ENCODE measurements at regions not wholly inside any gene's neighbourhood (a gene's known extent, or its start where the extent isn't known, plus 50 kb on each side); places are given as distances from the start of the nearest gene placed in this dataset.

GRCh38 chr16:55041540-55042234, 111.0 kb downstream of the IRX5 start:
- no peak overlapping the region for H3K27ac ChIP-seq (ENCODE audit: low read depth, low read length)
- H3K36me3 ChIP-seq (ENCODE audit: control insufficient read depth, insufficient read depth, low read length): no peaks in the 10 kb centered on the region

DNA sequence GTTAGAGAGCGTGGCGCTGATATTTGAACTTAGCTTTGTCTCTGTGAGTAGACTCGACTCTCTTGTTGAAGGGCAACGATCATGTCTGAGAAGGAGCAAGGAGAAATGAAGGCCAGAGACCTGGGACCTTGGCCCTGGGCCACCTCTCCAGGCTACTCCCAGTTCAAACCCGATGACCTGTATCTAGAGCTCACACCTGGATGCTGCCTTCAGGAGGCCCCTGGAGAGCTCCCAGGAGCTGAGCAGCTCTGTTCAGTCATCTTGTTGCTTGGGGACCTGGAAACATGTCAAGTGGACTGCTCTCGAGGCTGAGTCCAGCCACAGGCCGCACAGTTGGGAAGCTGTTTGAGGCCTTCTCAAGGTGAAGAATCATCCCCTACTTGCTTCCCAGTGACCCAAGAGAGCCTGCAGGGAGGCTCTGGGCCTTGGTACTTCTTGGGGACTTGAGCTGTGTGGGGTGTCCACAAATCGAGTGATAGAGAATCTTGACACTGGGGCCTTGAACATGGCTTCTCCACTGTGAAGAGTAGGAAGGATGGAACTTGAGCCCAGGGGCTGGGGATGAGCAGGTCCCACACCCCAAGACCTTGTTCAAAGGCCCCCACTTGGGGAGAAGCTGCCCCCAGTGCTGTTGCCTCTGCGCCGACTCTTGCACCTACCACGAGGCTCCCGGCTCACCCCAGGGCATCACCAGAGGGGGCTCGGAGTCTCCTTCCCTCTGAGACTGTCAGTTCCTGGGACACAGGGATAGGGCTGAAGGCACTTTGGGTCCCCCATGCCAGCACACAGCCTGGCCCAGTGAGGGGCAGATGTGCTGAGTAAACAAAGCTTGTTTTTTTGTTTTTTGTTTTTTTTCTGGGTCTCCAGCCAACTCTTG, 112.1 kb downstream of the IRX5 start:
- H3K36me3 ChIP-seq (ENCODE audit: control insufficient read depth, insufficient read depth, low read length): no peaks in the 10 kb centered on the region
- H3K9ac ChIP-seq (ENCODE audit: low read length): no peak overlapping the region
- no peak overlapping the region for H3K27ac ChIP-seq (ENCODE audit: low read depth, low read length)
- no peaks in the 10 kb centered on the region for H3K9me3 ChIP-seq (ENCODE audit: control insufficient read depth, insufficient read depth, low read depth, low read length)
- no peak overlapping the region for H3K4me3 ChIP-seq (ENCODE audit: low read depth, low read length)
- no peaks in the 10 kb centered on the region for H3K27me3 ChIP-seq (ENCODE audit: control insufficient read depth, insufficient read depth, low read length)
- H3K4me1 ChIP-seq (ENCODE audit: control insufficient read depth, insufficient read depth, low read length): no peaks in the 10 kb centered on the region

More at GRCh38 chr16:55041540-55042234, 111.0 kb downstream of the IRX5 start:
- H3K4me3 ChIP-seq (ENCODE audit: low read depth, low read length): no peak overlapping the region
- no peak overlapping the region for H3K9ac ChIP-seq (ENCODE audit: low read length)
- H3K27me3 ChIP-seq (ENCODE audit: control insufficient read depth, insufficient read depth, low read length): no peaks in the 10 kb centered on the region
- H3K9me3 ChIP-seq (ENCODE audit: control insufficient read depth, insufficient read depth, low read depth, low read length): no peaks in the 10 kb centered on the region
- no peaks in the 10 kb centered on the region for H3K4me1 ChIP-seq (ENCODE audit: control insufficient read depth, insufficient read depth, low read length)

GRCh38 chr16:55043499-55043898, 112.8 kb downstream of the IRX5 start:
- Histone ChIP-seq H3K27ac (ENCODE audit: low read depth, low read length) (no peak overlapping the region), H3K27me3 (ENCODE audit: control insufficient read depth, insufficient read depth, low read length) (no peaks in the 10 kb centered on the region), H3K36me3 (ENCODE audit: control insufficient read depth, insufficient read depth, low read length) (no peaks in the 10 kb centered on the region), H3K4me3 (ENCODE audit: low read depth, low read length) (no peak overlapping the region), H3K9me3 (ENCODE audit: control insufficient read depth, insufficient read depth, low read depth, low read length) (no peaks in the 10 kb centered on the region), H3K4me1 (ENCODE audit: control insufficient read depth, insufficient read depth, low read length) (no peaks in the 10 kb centered on the region), H3K9ac (ENCODE audit: low read length) (no peak overlapping the region)

DNA sequence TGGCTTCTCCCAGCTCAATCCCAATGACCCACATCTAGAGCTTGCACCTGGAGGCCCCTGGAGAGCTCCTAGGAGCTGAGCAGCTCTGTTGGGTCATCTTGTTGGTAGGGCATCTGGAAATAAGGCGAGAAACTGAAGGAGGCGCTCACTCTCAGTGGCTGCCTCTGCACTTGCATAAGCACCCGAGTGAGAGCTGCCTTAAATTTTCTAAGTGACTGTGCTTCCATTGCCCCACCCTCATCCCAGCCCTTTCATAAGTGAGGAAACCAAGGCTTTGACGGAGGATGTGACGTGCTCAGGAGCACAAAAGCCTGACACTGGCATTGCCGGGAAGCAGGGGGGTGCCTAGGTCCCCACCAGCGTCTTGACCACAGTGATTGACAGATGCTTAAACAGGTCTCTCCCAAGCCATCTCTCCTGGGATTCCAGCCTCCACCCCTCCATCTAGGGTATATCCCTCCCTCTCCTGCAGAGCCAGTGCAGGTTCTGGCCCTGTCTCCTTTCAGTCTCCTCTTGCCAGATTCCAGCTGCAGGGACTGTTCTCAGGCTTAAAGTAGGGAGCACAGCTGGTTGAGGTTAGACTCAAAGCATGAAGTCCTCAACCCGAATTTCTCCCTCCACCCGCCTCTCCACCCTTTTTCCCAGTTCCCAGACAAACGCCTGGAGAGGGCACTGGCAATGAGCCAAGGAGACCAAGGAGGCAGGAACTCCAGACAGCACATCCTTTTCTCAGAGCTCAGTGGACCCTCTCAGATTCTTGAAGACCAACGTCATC, 113.7 kb downstream of the IRX5 start:
- Histone ChIP-seq H3K27ac (ENCODE audit: low read depth, low read length) (no peak overlapping the region), H3K9ac (ENCODE audit: low read length) (no peak overlapping the region), H3K27me3 (ENCODE audit: control insufficient read depth, insufficient read depth, low read length) (no peaks in the 10 kb centered on the region), H3K36me3 (ENCODE audit: control insufficient read depth, insufficient read depth, low read length) (no peaks in the 10 kb centered on the region), H3K4me1 (ENCODE audit: control insufficient read depth, insufficient read depth, low read length) (no peaks in the 10 kb centered on the region), H3K4me3 (ENCODE audit: low read depth, low read length) (no peak overlapping the region), H3K9me3 (ENCODE audit: control insufficient read depth, insufficient read depth, low read depth, low read length) (no peaks in the 10 kb centered on the region)

DNA sequence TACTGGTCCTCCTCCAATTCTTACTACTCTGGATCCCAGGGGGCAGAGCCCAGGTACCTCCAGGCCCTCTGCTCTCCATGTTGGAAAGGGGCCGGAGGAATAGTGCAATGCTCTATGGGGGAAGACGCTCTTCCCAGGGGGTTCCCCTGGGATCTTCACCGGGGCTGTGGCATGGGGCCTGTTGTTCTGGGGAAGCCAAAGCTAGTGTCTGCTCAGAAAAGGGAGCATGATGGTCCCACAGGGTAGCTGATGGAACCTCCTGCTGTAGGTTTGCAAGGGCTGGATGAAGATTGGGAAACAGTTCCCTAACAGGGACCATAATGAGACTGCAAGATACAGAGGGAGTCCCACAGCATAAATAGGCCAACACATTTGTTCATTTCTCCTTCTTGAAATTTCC, 114.7 kb downstream of the IRX5 start:
- H3K36me3 ChIP-seq (ENCODE audit: control insufficient read depth, insufficient read depth, low read length): no peaks in the 10 kb centered on the region
- no peaks in the 10 kb centered on the region for H3K4me1 ChIP-seq (ENCODE audit: control insufficient read depth, insufficient read depth, low read length)
- H3K4me3 ChIP-seq (ENCODE audit: low read depth, low read length): no peak overlapping the region
- no peaks in the 10 kb centered on the region for H3K9me3 ChIP-seq (ENCODE audit: control insufficient read depth, insufficient read depth, low read depth, low read length)
- no peak overlapping the region for H3K9ac ChIP-seq (ENCODE audit: low read length)
- H3K27me3 ChIP-seq (ENCODE audit: control insufficient read depth, insufficient read depth, low read length): no peaks in the 10 kb centered on the region
- no peak overlapping the region for H3K27ac ChIP-seq (ENCODE audit: low read depth, low read length)

DNA sequence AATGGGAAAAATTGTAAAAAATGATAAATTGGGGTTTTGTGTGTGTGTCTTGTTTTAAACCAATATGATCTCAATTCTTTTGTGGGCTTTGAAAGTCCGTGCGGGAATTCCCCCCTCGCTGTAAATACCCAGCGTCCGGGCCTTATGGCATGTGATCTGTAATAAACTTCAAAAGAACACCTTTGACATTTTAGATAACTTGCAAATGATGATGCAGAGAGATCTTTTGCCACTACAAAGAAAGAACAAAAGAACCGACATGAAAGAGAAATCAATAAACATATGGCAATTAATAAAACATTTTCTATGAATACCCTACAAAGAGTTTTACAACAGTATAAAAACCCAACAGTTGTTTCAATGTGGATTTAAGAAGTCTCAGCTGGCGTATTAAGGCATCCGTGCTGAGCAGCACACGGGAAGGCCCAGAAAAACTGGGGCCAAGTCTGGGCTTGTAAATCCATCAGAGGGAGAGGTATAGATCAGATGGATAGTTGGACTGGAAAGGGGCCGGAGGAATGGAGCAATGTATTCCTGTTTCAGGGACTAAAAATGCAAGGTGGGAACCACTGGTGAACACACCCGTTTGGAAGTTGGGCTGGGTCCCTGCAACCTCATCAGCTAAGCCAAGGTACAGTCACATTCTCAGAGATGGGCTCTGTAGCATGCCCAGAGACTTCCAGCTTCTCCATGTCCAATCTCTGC, 115.2 kb downstream of the IRX5 start:
- Histone ChIP-seq H3K4me3 (ENCODE audit: low read depth, low read length) (no peak overlapping the region), H3K4me1 (ENCODE audit: control insufficient read depth, insufficient read depth, low read length) (no peaks in the 10 kb centered on the region), H3K27me3 (ENCODE audit: control insufficient read depth, insufficient read depth, low read length) (no peaks in the 10 kb centered on the region), H3K36me3 (ENCODE audit: control insufficient read depth, insufficient read depth, low read length) (no peaks in the 10 kb centered on the region), H3K9ac (ENCODE audit: low read length) (no peak overlapping the region), H3K27ac (ENCODE audit: low read depth, low read length) (no peak overlapping the region), H3K9me3 (ENCODE audit: control insufficient read depth, insufficient read depth, low read depth, low read length) (no peaks in the 10 kb centered on the region)

DNA sequence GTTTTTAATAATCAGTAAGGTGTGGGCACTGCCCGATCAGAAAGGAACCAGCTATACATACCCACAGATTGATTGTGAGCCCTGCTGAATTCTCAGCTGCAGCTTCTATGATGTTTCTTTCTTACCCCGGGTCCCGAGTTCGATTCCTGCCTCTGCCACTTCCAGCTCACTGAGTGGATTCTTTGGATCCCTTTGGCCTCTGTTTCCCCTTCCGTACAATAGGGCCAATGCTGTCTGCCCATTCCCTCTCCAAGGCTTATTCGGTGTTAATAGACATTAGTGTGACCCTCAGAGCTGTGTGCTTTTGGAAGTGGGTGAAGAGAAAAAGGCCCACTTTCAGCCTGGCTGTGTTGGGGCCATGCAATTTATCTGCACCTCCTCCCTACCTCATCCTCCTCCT, 115.8 kb downstream of the IRX5 start:
- H3K36me3 ChIP-seq (ENCODE audit: control insufficient read depth, insufficient read depth, low read length): no peaks in the 10 kb centered on the region
- H3K9me3 ChIP-seq (ENCODE audit: control insufficient read depth, insufficient read depth, low read depth, low read length): no peaks in the 10 kb centered on the region
- no peaks in the 10 kb centered on the region for H3K27me3 ChIP-seq (ENCODE audit: control insufficient read depth, insufficient read depth, low read length)
- no peak overlapping the region for H3K9ac ChIP-seq (ENCODE audit: low read length)
- H3K4me3 ChIP-seq (ENCODE audit: low read depth, low read length): no peak overlapping the region
- no peaks in the 10 kb centered on the region for H3K4me1 ChIP-seq (ENCODE audit: control insufficient read depth, insufficient read depth, low read length)
- no peak overlapping the region for H3K27ac ChIP-seq (ENCODE audit: low read depth, low read length)

GRCh38 chr16:55046916-55047315, 116.3 kb downstream of the IRX5 start:
- Histone ChIP-seq H3K27me3 (ENCODE audit: control insufficient read depth, insufficient read depth, low read length) (no peaks in the 10 kb centered on the region), H3K27ac (ENCODE audit: low read depth, low read length) (no peak overlapping the region), H3K4me3 (ENCODE audit: low read depth, low read length) (no peak overlapping the region), H3K36me3 (ENCODE audit: control insufficient read depth, insufficient read depth, low read length) (no peaks in the 10 kb centered on the region), H3K9ac (ENCODE audit: low read length) (no peak overlapping the region), H3K9me3 (ENCODE audit: control insufficient read depth, insufficient read depth, low read depth, low read length) (no peaks in the 10 kb centered on the region), H3K4me1 (ENCODE audit: control insufficient read depth, insufficient read depth, low read length) (no peaks in the 10 kb centered on the region)

- Histone ChIP-seq H3K4me3 (ENCODE audit: low read depth, low read length) (no peak overlapping the region), H3K27me3 (ENCODE audit: control insufficient read depth, insufficient read depth, low read length) (no peaks in the 10 kb centered on the region), H3K9ac (ENCODE audit: low read length) (no peak overlapping the region), H3K9me3 (ENCODE audit: control insufficient read depth, insufficient read depth, low read depth, low read length) (no peaks in the 10 kb centered on the region), H3K36me3 (ENCODE audit: control insufficient read depth, insufficient read depth, low read length) (no peaks in the 10 kb centered on the region), H3K27ac (ENCODE audit: low read depth, low read length) (no peak overlapping the region), H3K4me1 (ENCODE audit: control insufficient read depth, insufficient read depth, low read length) (no peaks in the 10 kb centered on the region)
These were observed 116.7 kb downstream of the IRX5 start for GRCh38 chr16:55047331-55047730.

- Histone ChIP-seq H3K27me3 (ENCODE audit: control insufficient read depth, insufficient read depth, low read length) (no peaks in the 10 kb centered on the region), H3K27ac (ENCODE audit: low read depth, low read length) (no peak overlapping the region), H3K9me3 (ENCODE audit: control insufficient read depth, insufficient read depth, low read depth, low read length) (no peaks in the 10 kb centered on the region), H3K36me3 (ENCODE audit: control insufficient read depth, insufficient read depth, low read length) (no peaks in the 10 kb centered on the region), H3K4me3 (ENCODE audit: low read depth, low read length) (no peak overlapping the region), H3K9ac (ENCODE audit: low read length) (no peak overlapping the region), H3K4me1 (ENCODE audit: control insufficient read depth, insufficient read depth, low read length) (no peaks in the 10 kb centered on the region)
These were observed 117.3 kb downstream of the IRX5 start for GRCh38 chr16:55047903-55048497.

Data from HUES6 (cell line).